ENCODE measurements at regions not wholly inside any gene's neighbourhood (a gene's known extent, or its start where the extent isn't known, plus 50 kb on each side); places are given as distances from the start of the nearest gene placed in this dataset.

GRCh38 chr7:54967377-54967776 is 51.4 kb upstream of the EGFR start:
- H3K27ac ChIP-seq, result no peak overlapping the region
- TF ChIP-seq CTCF (conservative IDR thresholded peaks at IDR 0.05), result no peak

GRCh38 chr7:54968018-54968417 is 50.8 kb upstream of the EGFR start:
- no peak overlapping the region for H3K27ac ChIP-seq
- TF ChIP-seq CTCF (conservative IDR thresholded peaks at IDR 0.05), result no peak

Data from VCaP (cell line).